ENCODE measurements at regions not wholly inside any gene's neighbourhood (a gene's known extent, or its start where the extent isn't known, plus 50 kb on each side); places are given as distances from the start of the nearest gene placed in this dataset.

- no peak for TF ChIP-seq CTCF (IDR thresholded peaks at IDR 0.05; ENCODE audit: borderline replicate concordance, control extremely low read depth, extremely low read depth, insufficient read depth, missing control alignments)
- in situ Hi-C loops (cut with MboI; ENCODE audit: low sequenced_read_pairs, unreplicated experiment): loop anchor here (25.0 kb wide), 1 partner anchor 953 kb away; the partner anchor contains the start of gene MTARC1
- no peak for DNase-seq (ENCODE audit: low spot score)
Observed at GRCh38 chr1:219834314-219834917, 93.9 kb downstream of the SLC30A10 start.

- in situ Hi-C loops (cut with MboI; ENCODE audit: low sequenced_read_pairs, unreplicated experiment): loop anchor here (25.0 kb wide), 1 partner anchor 954 kb away; the partner anchor contains the start of gene MTARC1
- no peak for TF ChIP-seq CTCF (IDR thresholded peaks at IDR 0.05; ENCODE audit: borderline replicate concordance, control extremely low read depth, extremely low read depth, insufficient read depth, missing control alignments)
- no peak for DNase-seq (ENCODE audit: low spot score)
Observed at GRCh38 chr1:219833214-219833815, 95.0 kb downstream of the SLC30A10 start.

- no peak for TF ChIP-seq CTCF (IDR thresholded peaks at IDR 0.05; ENCODE audit: borderline replicate concordance, control extremely low read depth, extremely low read depth, insufficient read depth, missing control alignments)
- in situ Hi-C loops (cut with MboI; ENCODE audit: low sequenced_read_pairs, unreplicated experiment): loop anchor here (25.0 kb wide), 1 partner anchor 961 kb away; the partner anchor contains the start of gene MTARC1
- no peak for DNase-seq (ENCODE audit: low spot score)
Observed at GRCh38 chr1:219826290-219826689, 102.1 kb downstream of the SLC30A10 start.

GRCh38 chr1:219825355-219825754, 103.0 kb downstream of the SLC30A10 start:
- TF ChIP-seq CTCF (IDR thresholded peaks at IDR 0.05; ENCODE audit: borderline replicate concordance, control extremely low read depth, extremely low read depth, insufficient read depth, missing control alignments): no peak
- in situ Hi-C loops (cut with MboI; ENCODE audit: low sequenced_read_pairs, unreplicated experiment): loop anchor here (25.0 kb wide), 1 partner anchor 962 kb away; the partner anchor contains the start of gene MTARC1
- DNase-seq (ENCODE audit: low spot score): no peak

GRCh38 chr1:219824338-219824737, 104.0 kb downstream of the SLC30A10 start:
- no peak for DNase-seq (ENCODE audit: low spot score)
- TF ChIP-seq CTCF (IDR thresholded peaks at IDR 0.05; ENCODE audit: borderline replicate concordance, control extremely low read depth, extremely low read depth, insufficient read depth, missing control alignments): no peak
- in situ Hi-C loops (cut with MboI; ENCODE audit: low sequenced_read_pairs, unreplicated experiment): loop anchor here (25.0 kb wide), 1 partner anchor 262 kb away; no protein-coding TSS in a partner anchor

- no peak for DNase-seq (ENCODE audit: low spot score)
- TF ChIP-seq CTCF (IDR thresholded peaks at IDR 0.05; ENCODE audit: borderline replicate concordance, control extremely low read depth, extremely low read depth, insufficient read depth, missing control alignments): no peak
- in situ Hi-C loops (cut with MboI; ENCODE audit: low sequenced_read_pairs, unreplicated experiment): loop anchor here (25.0 kb wide), 1 partner anchor 258 kb away; no protein-coding TSS in a partner anchor
Observed at GRCh38 chr1:219820551-219820950, 107.8 kb downstream of the SLC30A10 start.
